ENCODE measurements at regions not wholly inside any gene's neighbourhood (a gene's known extent, or its start where the extent isn't known, plus 50 kb on each side); places are given as distances from the start of the nearest gene placed in this dataset.

DNA sequence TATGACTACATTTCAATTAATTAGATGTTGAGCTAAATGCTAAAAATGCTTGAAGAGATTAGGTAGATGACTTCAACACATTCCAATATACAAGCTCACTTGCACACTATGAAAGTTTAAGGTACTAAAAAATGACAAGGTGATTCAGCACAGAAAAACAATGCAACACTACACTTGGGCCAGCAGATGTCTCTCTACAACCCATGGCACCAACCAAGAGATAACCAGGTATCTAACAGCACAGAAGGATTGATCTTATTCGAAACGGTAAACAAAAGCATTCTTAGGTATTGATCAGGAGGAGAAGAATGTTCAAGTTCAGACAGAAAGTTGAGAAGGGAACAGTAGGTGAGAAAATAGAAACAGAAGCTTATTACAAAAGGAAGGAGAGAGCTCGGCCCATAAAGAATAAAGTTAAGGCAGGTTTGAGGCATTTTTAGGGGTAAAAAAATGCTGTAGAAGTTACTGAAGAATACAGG lies 248.2 kb upstream of the KLF14 start:
- ChIA-PET CTCF (interaction anchor here (0.7 to 4.8 kb wide), 54 partner anchors 8 to 447 kb away, joined by 3 to 102 read pairs (median 6); no protein-coding TSS in a partner anchor), POLR2A (interaction anchor here (0.6 to 4.5 kb wide), 23 partner anchors 9 to 482 kb away, joined by 3 to 55 read pairs (median 5); no protein-coding TSS in a partner anchor)
- peak; percentile 69 for DNase-seq (ENCODE audit: unreplicated experiment)
- no TSS peak for BruUV-seq (replicated peaks)
- peaks cover 31% of the 10 kb centered on the region for H3K36me3 Mint-ChIP-seq (ENCODE audit: insufficient read depth, unreplicated experiment)
- H3K27ac Mint-ChIP-seq (ENCODE audit: low read depth, unreplicated experiment) = no peak overlapping the region
- intact Hi-C loops (cut with micrococcal nuclease) = loop anchor here (1.0 to 5.0 kb wide), 3 partner anchors 25 to 440 kb away; no protein-coding TSS in a partner anchor
- H3K9me3 Mint-ChIP-seq (ENCODE audit: unreplicated experiment) = no peaks in the 10 kb centered on the region
- peaks cover 21% of the 10 kb centered on the region for H3K4me1 Mint-ChIP-seq (ENCODE audit: insufficient read depth, unreplicated experiment)
- TF ChIP-seq CTCF (IDR thresholded peaks at IDR 0.05; ENCODE audit: unreplicated experiment) = peak; percentile 68
- no peak overlapping the region for H3K4me3 Mint-ChIP-seq (ENCODE audit: unreplicated experiment)
- H3K27me3 Mint-ChIP-seq (ENCODE audit: insufficient read depth, unreplicated experiment) = no peaks in the 10 kb centered on the region

GRCh38 chr7:130982651-130983050 lies 248.6 kb upstream of the KLF14 start:
- no peak for DNase-seq (ENCODE audit: unreplicated experiment)
- H3K4me1 Mint-ChIP-seq (ENCODE audit: insufficient read depth, unreplicated experiment) = peaks cover 22% of the 10 kb centered on the region
- H3K9me3 Mint-ChIP-seq (ENCODE audit: unreplicated experiment) = no peaks in the 10 kb centered on the region
- CTCF ChIA-PET = interaction anchor here (0.6 to 4.8 kb wide), 45 partner anchors 8 to 446 kb away, joined by 3 to 102 read pairs (median 7); no protein-coding TSS in a partner anchor
- POLR2A ChIA-PET = interaction anchor here (0.6 to 4.5 kb wide), 19 partner anchors 12 to 181 kb away, joined by 3 to 55 read pairs (median 4); no protein-coding TSS in a partner anchor
- H3K27ac Mint-ChIP-seq (ENCODE audit: low read depth, unreplicated experiment) = no peak overlapping the region
- peaks cover 29% of the 10 kb centered on the region for H3K36me3 Mint-ChIP-seq (ENCODE audit: insufficient read depth, unreplicated experiment)
- H3K27me3 Mint-ChIP-seq (ENCODE audit: insufficient read depth, unreplicated experiment) = no peaks in the 10 kb centered on the region
- intact Hi-C loops (cut with micrococcal nuclease) = loop anchor here (1.0 to 5.0 kb wide), 3 partner anchors 25 to 440 kb away; no protein-coding TSS in a partner anchor
- no peak overlapping the region for H3K4me3 Mint-ChIP-seq (ENCODE audit: unreplicated experiment)
- TF ChIP-seq CTCF (IDR thresholded peaks at IDR 0.05; ENCODE audit: unreplicated experiment) = no peak
- BruUV-seq (replicated peaks) = no TSS peak

DNA sequence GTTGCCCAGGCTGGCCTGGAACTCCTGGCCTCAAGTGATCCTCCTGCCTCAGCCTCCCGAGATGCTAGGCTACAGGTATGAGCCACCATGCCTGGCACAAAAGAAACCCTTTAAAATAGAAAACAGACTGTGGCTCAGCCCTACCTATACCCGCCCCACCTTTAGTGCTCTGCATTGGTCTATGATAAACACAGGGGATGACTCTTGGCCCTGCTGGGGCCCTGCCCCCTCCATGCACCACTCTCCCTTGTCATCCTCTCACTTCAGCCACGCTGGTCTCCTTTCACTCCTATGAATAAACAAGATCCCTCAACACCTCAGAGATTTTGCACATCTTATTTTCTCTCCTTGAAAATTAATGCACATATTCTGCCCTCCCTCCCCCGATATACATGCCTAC lies 251.4 kb upstream of the KLF14 start:
- H3K4me3 Mint-ChIP-seq (ENCODE audit: unreplicated experiment) = no peak overlapping the region
- intact Hi-C loops (cut with micrococcal nuclease) = no loop called here
- H3K9me3 Mint-ChIP-seq (ENCODE audit: unreplicated experiment) = no peaks in the 10 kb centered on the region
- H3K27me3 Mint-ChIP-seq (ENCODE audit: insufficient read depth, unreplicated experiment) = no peaks in the 10 kb centered on the region
- no peak for TF ChIP-seq CTCF (IDR thresholded peaks at IDR 0.05; ENCODE audit: unreplicated experiment)
- H3K27ac Mint-ChIP-seq (ENCODE audit: low read depth, unreplicated experiment) = peak overlapping the region; percentile 55
- no TSS peak for BruUV-seq (replicated peaks)
- peaks cover 31% of the 10 kb centered on the region for H3K36me3 Mint-ChIP-seq (ENCODE audit: insufficient read depth, unreplicated experiment)
- ChIA-PET POLR2A (interaction anchor here (1.3 to 2.6 kb wide), 2 partner anchors 11 to 27 kb away, joined by 3 to 11 read pairs; no protein-coding TSS in a partner anchor), CTCF (interaction anchor here (0.6 to 1.1 kb wide), 7 partner anchors 22 to 406 kb away, joined by 3 to 8 read pairs (median 3); no protein-coding TSS in a partner anchor)
- peaks cover 35% of the 10 kb centered on the region for H3K4me1 Mint-ChIP-seq (ENCODE audit: insufficient read depth, unreplicated experiment)
- DNase-seq (ENCODE audit: unreplicated experiment) = no peak

GRCh38 chr7:130986261-130986690 lies 252.3 kb upstream of the KLF14 start:
- H3K36me3 Mint-ChIP-seq (ENCODE audit: insufficient read depth, unreplicated experiment) = peaks cover 39% of the 10 kb centered on the region
- H3K27ac Mint-ChIP-seq (ENCODE audit: low read depth, unreplicated experiment) = peak overlapping the region; percentile 58
- no peak for TF ChIP-seq CTCF (IDR thresholded peaks at IDR 0.05; ENCODE audit: unreplicated experiment)
- ChIA-PET CTCF (interaction anchor here (0.6 to 2.0 kb wide), 5 partner anchors 9 to 405 kb away, joined by 3 to 8 read pairs (median 4); no protein-coding TSS in a partner anchor), POLR2A (interaction anchor here (1.3 to 2.6 kb wide), 2 partner anchors 10 to 26 kb away, joined by 3 to 11 read pairs; no protein-coding TSS in a partner anchor)
- intact Hi-C loops (cut with micrococcal nuclease) = no loop called here
- DNase-seq (ENCODE audit: unreplicated experiment) = no peak
- no TSS peak for BruUV-seq (replicated peaks)
- H3K27me3 Mint-ChIP-seq (ENCODE audit: insufficient read depth, unreplicated experiment) = no peaks in the 10 kb centered on the region
- no peak overlapping the region for H3K4me3 Mint-ChIP-seq (ENCODE audit: unreplicated experiment)
- H3K4me1 Mint-ChIP-seq (ENCODE audit: insufficient read depth, unreplicated experiment) = peaks cover 41% of the 10 kb centered on the region
- H3K9me3 Mint-ChIP-seq (ENCODE audit: unreplicated experiment) = no peaks in the 10 kb centered on the region
